Islet precursor cell (in vitro differentiated cells): ENCODE measurements at regions not wholly inside any gene's neighbourhood (a gene's known extent, or its start where the extent isn't known, plus 50 kb on each side); places are given as distances from the start of the nearest gene placed in this dataset.

Source experiments
- DNase-seq: peaks from one replicate; pipeline ENCODE4 v3.0.0-alpha.2; 2018

GRCh38 chr7:85883-86515 is 106.4 kb upstream of the FAM20C start:
- peak; percentile 41 for DNase-seq

- peak; percentile 46 for DNase-seq
Observed at GRCh38 chr7:86629-87028, 105.7 kb upstream of the FAM20C start.

GRCh38 chr7:87047-87446 is 105.3 kb upstream of the FAM20C start:
- peak; percentile 29 for DNase-seq

- no peak for DNase-seq
Observed at GRCh38 chr7:87671-88070, 104.7 kb upstream of the FAM20C start.

GRCh38 chr7:88095-88926 is 104.1 kb upstream of the FAM20C start:
- DNase-seq: peak; percentile 58

GRCh38 chr7:88927-89231 is 103.5 kb upstream of the FAM20C start:
- DNase-seq: peak; percentile 42

- DNase-seq: peak; percentile 59
Observed at GRCh38 chr7:89232-90019, 102.9 kb upstream of the FAM20C start.

- DNase-seq: no peak
Observed at GRCh38 chr7:90111-91063, 102.0 kb upstream of the FAM20C start.

- DNase-seq: no peak
Observed at GRCh38 chr7:91396-92175, 100.8 kb upstream of the FAM20C start.

- no peak for DNase-seq
Observed at GRCh38 chr7:92231-92674, 100.1 kb upstream of the FAM20C start.

- peak; percentile 23 for DNase-seq
Observed at GRCh38 chr7:92888-93672, 99.3 kb upstream of the FAM20C start.

GRCh38 chr7:94251-94801 is 98.0 kb upstream of the FAM20C start:
- peak; percentile 52 for DNase-seq

GRCh38 chr7:95180-95862 is 97.0 kb upstream of the FAM20C start:
- DNase-seq: peak; percentile 25

GRCh38 chr7:95863-96260 is 96.5 kb upstream of the FAM20C start:
- peak; percentile 54 for DNase-seq

GRCh38 chr7:96861-97260 is 95.5 kb upstream of the FAM20C start:
- DNase-seq: no peak

GRCh38 chr7:97310-97841 is 95.0 kb upstream of the FAM20C start:
- no peak for DNase-seq

GRCh38 chr7:101146-102046 is 91.0 kb upstream of the FAM20C start:
- DNase-seq: peak; percentile 96

- no peak for DNase-seq
Observed at GRCh38 chr7:102047-102711, 90.2 kb upstream of the FAM20C start.
